ENCODE measurements at regions not wholly inside any gene's neighbourhood (a gene's known extent, or its start where the extent isn't known, plus 50 kb on each side); places are given as distances from the start of the nearest gene placed in this dataset.
"Not testable (repeated sequence)": the region's sequence is repeated elsewhere in the genome, so short reads cannot be mapped to it uniquely, and the experiment has no call there.

DNA sequence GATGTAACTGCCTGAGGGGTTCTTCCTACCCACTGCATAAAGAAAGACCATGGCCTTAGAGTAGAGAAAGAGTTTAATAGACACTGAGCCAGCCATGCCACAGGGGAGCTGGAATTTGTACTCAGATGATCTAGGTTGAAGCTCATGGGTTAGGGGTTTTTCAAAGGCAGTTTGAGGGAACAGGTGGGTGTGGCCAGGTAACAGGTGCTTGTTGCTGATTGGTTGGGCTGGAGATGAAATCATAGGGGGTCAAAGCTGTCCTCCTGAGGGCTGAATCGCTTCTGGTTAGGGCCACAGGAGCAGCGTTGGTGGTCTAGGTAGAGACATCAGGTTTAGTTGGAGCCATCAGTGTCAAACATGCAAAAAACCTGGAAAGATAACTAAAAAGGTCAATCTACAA, 59.2 kb upstream of the CSNK1A1L start:
- in situ Hi-C loops (cut with MboI; ENCODE audit: low pct_unique_long_range_greater_than_20kb in 2 of 9, low sequenced_read_pairs in 9 of 9, unreplicated experiment in 9 of 9), result no loop called here
- 73 to 94% (median 80%) methylated on average over 1 to 2 of the region's 2 CpGs; no CpG with 5 or more reads in 6 of the 10 experiments for WGBS, 10 experiments
- H3K4me1 ChIP-seq (replicated peaks in 1 of 2), result no peaks in the 10 kb centered on the region
- H3K27ac ChIP-seq, result no peak overlapping the region
- no peak overlapping the region for H3K4me3 ChIP-seq
- no peak for ATAC-seq (replicated peaks in 6 of 8)

- in situ Hi-C loops (cut with MboI; ENCODE audit: low pct_unique_long_range_greater_than_20kb in 2 of 9, low sequenced_read_pairs in 9 of 9, unreplicated experiment in 9 of 9), result no loop called here
- ATAC-seq (replicated peaks in 6 of 8), result no peak
- H3K27ac ChIP-seq, result no peak overlapping the region
- H3K4me3 ChIP-seq, result no peak overlapping the region
- 0 to 100% (median 84%) methylated on average over 1 to 3 of the region's 3 CpGs for WGBS, 10 experiments
- H3K4me1 ChIP-seq (replicated peaks in 1 of 2), result no peaks in the 10 kb centered on the region
Observed at GRCh38 chr13:37163641-37164265, 58.3 kb upstream of the CSNK1A1L start.

DNA sequence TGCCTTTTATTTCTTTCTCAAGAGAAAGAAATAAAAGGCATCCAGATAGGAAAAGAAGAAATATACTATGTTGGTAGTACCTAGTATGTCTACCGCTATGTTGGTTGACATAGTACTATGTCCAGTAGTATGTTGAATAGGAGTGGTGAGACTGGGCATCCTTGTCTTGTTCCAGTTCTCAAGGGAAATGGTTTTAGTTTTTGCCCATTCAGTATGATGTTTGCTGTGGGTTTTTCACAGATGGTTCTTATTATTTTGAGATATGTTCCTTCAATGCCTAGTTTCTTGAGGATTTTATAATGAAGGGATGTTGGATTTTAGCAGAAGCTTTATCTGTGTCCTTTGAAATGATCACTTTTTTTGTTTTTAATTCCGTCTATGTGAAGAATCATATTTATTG, 53.0 kb upstream of the CSNK1A1L start:
- H3K27ac ChIP-seq, result no peak overlapping the region
- in situ Hi-C loops (cut with MboI; ENCODE audit: low pct_unique_long_range_greater_than_20kb in 2 of 9, low sequenced_read_pairs in 9 of 9, unreplicated experiment in 9 of 9), result no loop called here
- 64 to 100% (median 82%) methylated on average over 1 to 2 of the region's 2 CpGs; no CpG with 5 or more reads in 2 of the 10 experiments for WGBS, 10 experiments
- no peak for ATAC-seq (replicated peaks in 6 of 8)
- H3K4me3 ChIP-seq, result no peak overlapping the region
- no peaks in the 10 kb centered on the region for H3K4me1 ChIP-seq (replicated peaks in 1 of 2)

- H3K27ac ChIP-seq; H3K4me1 ChIP-seq (replicated peaks in 1 of 2); ATAC-seq (replicated peaks in 6 of 8); in situ Hi-C loops (cut with MboI; ENCODE audit: low pct_unique_long_range_greater_than_20kb in 2 of 9, low sequenced_read_pairs in 9 of 9, unreplicated experiment in 9 of 9): not testable (repeated sequence)
- WGBS, 10 experiments, result 78 to 100% (median 96%) methylated on average over 1 to 5 of the region's 22 CpGs; no CpG with 5 or more reads in 6 of the 10 experiments
- peak overlapping the region; percentile 13 to 33 (median 21) for H3K4me3 ChIP-seq
Observed at GRCh38 chr13:37155613-37156097, 50.2 kb upstream of the CSNK1A1L start.
